Ecto neural progenitor cell (in vitro differentiated cells): ENCODE measurements at regions not wholly inside any gene's neighbourhood (a gene's known extent, or its start where the extent isn't known, plus 50 kb on each side); places are given as distances from the start of the nearest gene placed in this dataset.
A peak's percentile ranks its signal among the peaks of the same experiment; 100 is the strongest.

Experiments used
- DNase-seq: peaks from one replicate; pipeline ENCODE4 v3.0.0-alpha.2; 2018; ENCODE audit warnings: low spot score

- peak; percentile 76 for DNase-seq
Observed at GRCh38 chr20:20824924-20825584, 112.6 kb upstream of the RALGAPA2 start.

- no peak for DNase-seq
Observed at GRCh38 chr20:20823476-20823881, 111.0 kb upstream of the RALGAPA2 start.

GRCh38 chr20:20821484-20822260, 109.2 kb upstream of the RALGAPA2 start:
- peak; percentile 54 for DNase-seq

- no peak for DNase-seq
Observed at GRCh38 chr20:20820785-20821483, 108.5 kb upstream of the RALGAPA2 start.

- peak; percentile 63 for DNase-seq
Observed at GRCh38 chr20:20820104-20820503, 107.7 kb upstream of the RALGAPA2 start.

- no peak for DNase-seq
Observed at GRCh38 chr20:20816969-20817755, 104.7 kb upstream of the RALGAPA2 start.

DNA sequence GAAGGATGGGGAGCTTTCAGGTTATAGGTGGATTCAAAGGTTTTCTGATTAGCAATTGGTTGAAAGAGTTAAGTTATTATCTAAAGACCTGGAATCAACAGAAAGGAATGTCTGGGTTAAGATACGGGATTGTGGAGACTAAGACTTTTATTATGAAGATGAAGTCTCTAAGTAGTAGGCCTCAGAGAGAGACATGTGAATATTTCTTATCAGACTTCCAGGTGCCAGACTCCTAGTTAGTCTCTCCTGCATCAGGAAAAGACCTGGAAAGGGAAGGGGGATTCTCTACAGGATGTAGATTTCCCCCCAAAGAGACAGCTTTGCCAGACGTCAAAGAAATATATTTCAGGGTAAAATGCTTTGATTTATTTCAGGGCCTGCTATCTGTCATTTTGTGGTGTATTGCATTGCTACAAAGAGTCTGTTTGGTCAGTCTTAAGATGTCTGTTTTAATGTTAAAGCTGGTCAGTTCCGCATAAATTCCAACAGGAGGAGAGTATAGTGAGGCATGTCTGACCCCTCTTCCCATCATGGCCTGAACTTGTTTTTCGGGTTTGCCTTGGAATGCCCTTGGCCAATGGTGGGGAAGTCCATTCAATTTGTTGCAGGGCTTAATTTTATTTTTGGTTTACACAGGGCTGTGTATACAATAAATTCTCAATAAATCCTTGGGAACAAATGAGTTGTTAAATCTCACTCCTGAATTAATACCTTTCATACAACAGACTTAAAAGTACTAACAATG, 103.4 kb upstream of the RALGAPA2 start:
- DNase-seq, result no peak

DNA sequence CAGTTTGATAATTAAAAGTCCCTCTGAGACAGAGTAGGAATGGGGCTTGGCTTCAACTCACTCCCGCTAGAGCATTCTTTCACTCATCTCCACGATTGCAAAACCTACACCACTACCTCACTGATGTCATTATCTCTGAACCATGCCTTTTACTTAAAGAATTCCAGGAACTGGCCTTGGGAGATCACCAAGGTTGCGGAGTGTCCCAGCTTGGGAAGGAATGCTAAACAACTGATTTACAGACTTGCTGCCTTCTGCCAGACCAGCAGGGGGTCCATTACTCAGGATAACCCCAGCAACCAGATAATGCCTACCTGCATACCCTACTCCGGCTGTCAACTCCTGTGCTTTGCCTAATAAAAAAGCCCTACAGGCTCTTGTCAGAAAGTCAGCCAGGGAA, 102.2 kb upstream of the RALGAPA2 start:
- DNase-seq, result peak; percentile 65

- no peak for DNase-seq
Observed at GRCh38 chr20:20812136-20812535, 99.7 kb upstream of the RALGAPA2 start.

DNA sequence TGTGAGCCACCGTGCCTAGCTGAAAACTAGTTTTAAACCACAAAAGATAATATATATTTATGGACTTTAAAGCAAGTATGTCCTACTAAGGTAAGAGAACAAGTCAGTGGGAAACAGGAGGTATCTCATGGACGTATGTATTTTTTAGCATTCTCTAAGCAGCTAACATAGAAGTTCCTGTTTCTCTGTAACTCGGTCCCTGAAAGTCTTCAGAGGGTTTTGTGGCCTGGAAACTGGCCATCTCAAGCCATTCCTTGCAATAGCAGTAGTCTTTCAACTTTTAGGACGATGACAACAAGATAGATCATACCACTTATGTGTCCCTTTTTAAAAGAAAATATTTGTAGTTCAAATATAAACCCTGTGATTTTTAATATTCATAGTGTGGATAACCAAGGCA, 95.6 kb upstream of the RALGAPA2 start:
- DNase-seq, result no peak

DNA sequence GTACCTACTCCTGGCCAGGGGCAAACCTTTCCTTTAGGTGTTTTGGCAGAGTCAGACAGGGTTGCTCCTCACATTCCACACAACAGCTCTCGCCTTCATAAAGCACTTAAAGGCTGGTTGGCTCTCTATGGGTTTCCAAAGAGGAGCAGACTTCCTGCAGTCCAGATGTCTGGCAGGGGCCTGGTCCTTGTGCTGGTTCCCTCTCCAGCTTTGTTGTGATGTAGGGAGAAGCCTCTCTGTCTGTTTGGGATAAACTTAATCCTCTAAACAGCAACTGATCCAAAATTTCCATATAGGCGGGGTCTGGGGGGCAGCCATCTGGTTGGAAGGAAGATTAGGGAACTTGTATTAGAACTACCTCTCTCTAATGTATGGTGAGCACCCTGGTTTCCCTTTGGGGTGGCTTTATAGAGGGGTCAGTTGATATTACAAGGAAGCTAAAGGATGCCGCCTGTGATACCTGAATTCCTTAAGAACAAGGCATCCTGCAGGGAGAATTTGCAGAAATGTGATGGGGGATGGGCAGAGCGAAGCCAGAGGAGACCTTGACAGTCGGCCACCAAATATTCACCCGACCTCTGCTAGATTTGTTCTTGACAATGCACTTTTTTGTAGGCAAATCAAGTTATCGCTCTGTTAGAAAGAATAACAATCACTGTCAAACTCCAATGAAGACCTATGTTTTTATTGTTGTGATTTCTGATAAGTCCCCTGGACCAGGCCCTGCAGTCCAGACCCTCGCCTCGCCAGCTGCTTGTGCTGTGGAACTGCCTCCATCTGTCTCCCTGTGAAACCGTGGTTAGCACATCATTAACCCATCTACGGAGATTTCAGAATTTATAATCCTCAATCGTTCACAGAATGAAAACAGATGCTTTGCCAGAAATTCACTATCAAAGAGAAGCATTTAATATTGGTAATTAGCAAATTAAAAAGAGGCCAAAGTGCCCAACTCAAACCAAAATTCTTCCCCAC, 94.0 kb upstream of the RALGAPA2 start:
- no peak for DNase-seq

DNA sequence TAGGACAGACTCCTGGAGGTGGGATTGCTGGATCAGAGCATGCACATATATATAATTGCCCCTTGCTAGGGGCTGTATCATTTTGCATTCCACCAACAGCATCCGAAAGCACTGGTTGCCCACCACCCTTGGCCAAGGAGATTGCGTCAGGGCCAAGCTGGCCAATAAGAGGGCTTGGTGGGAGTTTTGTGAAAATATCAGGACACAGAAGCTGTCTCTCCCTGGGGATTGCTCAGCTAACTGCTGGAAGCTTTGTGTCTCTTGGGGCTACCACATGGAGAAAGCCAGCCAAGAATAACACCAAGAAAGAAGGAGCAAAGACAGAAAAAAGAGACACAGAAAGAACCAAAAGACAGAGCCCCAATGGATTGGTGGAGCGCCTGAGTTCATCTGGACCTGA, 90.6 kb upstream of the RALGAPA2 start:
- no peak for DNase-seq

DNA sequence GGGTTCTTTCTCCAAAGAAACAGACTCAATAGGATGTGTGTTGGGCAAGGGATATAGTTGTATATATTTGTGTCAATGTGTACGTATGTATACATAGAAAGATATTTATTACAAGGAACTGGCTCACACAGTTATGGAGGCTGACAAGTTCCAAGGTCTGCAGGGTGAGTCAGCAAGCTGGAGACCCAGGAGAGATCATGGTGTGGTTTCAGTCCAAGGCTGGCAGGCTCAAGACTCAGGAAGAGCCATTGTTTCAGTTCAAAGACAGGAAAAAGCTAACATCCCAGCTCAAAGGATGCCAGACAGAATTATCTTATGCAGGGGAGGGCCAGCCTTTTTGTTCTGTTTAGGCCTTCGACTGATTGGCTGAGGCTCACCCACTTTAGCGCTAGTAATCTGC, 89.9 kb upstream of the RALGAPA2 start:
- DNase-seq, result no peak

DNA sequence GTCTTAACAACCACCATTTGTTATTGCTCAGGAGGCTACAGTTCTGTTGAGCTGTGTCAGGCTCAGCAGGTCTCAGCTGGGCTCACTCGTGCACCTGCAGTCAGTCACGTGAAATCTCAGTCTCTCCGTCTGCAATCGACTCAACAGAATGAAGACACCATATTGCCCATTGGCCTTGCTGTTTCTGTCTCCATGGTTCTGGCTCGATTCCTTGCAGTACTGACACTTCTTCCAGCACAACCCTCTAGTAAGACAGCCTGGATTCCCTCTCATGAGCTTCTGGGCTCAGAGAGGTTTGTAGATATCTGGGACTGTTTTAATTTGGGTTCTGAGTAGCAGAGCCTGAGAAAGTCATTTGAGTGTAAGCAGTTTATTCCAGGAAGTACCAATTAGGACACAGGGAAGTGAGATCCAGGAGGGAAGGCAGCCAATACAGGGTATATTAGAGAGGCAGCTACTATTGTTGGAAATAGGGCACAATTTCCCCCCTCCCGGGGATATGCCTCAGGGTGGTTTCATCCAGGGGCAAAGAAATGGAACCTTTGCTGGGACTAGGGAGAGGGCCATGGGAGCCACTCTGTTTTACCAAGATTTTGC, 87.4 kb upstream of the RALGAPA2 start:
- no peak for DNase-seq

GRCh38 chr20:20797521-20798310, 85.3 kb upstream of the RALGAPA2 start:
- no peak for DNase-seq

GRCh38 chr20:20796766-20797440, 84.5 kb upstream of the RALGAPA2 start:
- no peak for DNase-seq

- DNase-seq, result no peak
Observed at GRCh38 chr20:20795721-20796120, 83.3 kb upstream of the RALGAPA2 start.

GRCh38 chr20:20795119-20795518, 82.7 kb upstream of the RALGAPA2 start:
- no peak for DNase-seq

DNA sequence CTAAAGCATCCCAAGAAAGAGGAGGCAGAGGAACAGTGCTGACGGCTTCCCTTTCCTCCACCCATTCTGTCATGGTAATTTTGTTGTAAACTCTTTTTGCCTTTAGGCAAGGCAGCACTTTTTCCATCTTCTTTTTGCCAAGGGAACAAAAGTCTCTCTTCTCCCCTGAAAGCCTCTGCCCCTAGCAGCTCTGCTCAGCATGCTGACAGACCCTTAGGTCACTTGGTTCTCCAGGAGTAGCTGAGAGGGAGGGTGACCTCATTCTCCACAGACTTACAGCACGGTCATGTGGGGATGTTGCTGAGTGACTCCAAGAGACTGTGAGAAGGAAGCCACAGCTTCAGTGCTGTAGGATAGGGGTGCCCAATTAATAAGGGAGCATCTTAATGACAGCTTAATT, 81.1 kb upstream of the RALGAPA2 start:
- DNase-seq, result no peak
